AG09319 (cell line): ENCODE measurements at regions not wholly inside any gene's neighbourhood (a gene's known extent, or its start where the extent isn't known, plus 50 kb on each side); places are given as distances from the start of the nearest gene placed in this dataset.
A peak's percentile ranks its signal among the peaks of the same experiment; 100 is the strongest.

Experiments used
- DNase-seq: peaks from one replicate; pipeline ENCODE4 v3.0.0-alpha.2; 2010; ENCODE audit warnings: low read depth; ENCODE audit errors: extremely low read depth
- CTCF ChIP-seq: IDR thresholded peaks from 2 replicates; pipeline ENCODE4 v1.5.1; 2011; ENCODE audit warnings: low read depth, mild to moderate bottlenecking, inconsistent platforms, low read length, moderate library complexity

- no peak for DNase-seq
- TF ChIP-seq CTCF, result no peak
Measured at GRCh38 chr16:31710134-31710533, 163.5 kb upstream of the ZNF267 start.

DNA sequence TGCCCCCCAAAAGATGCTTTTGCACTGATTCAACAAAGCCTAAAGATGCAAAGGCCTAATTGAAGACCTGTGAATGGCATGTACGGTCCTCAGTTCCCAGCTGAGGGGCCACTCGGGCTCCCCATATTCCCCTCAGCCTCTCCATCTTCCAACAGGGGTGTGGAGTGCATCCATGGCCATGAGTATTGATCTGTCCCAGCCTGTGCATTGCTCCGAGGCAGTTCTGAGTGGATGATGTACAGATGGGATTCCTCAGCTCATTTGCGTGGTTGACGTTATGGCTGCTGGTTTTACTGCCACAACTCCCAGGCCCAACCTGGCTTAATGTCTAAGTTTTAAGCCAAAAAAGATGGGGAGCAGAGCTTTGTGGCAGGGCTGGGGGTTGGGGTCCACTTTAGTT lies 162.7 kb upstream of the ZNF267 start:
- TF ChIP-seq CTCF, result no peak

DNA sequence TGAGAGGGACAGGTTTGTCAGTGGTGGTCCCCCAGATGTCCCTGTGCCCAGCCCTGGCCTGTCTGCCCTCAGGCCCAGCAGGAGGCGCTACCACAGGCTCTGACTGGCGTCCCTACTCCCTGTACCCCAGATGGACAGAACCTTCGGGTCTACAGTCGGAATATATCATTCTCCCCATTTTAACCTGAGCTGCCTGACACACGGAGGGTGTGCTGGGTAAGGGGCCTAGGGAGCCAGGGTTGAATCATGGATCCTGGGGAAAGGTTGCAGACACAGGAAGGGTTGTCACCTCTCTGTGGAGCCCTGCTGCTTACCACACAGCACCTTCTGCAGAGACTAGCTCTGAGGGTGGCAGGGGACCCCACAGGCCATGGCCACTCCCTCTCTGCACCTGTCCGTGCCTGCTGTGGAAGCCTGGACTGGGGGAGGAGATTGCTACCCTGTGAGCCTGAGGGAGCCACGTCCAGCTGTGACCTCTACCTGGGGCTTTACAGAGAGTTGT lies 162.2 kb upstream of the ZNF267 start:
- no peak for DNase-seq
- no peak for TF ChIP-seq CTCF

More for the DNA sequence above, 162.7 kb upstream of the ZNF267 start:
- no peak for DNase-seq

GRCh38 chr16:31712064-31712540 lies 161.5 kb upstream of the ZNF267 start:
- no peak for DNase-seq
- no peak for TF ChIP-seq CTCF

GRCh38 chr16:31713071-31713944 lies 160.3 kb upstream of the ZNF267 start:
- TF ChIP-seq CTCF, result no peak
- DNase-seq, result peak; percentile 74

DNA sequence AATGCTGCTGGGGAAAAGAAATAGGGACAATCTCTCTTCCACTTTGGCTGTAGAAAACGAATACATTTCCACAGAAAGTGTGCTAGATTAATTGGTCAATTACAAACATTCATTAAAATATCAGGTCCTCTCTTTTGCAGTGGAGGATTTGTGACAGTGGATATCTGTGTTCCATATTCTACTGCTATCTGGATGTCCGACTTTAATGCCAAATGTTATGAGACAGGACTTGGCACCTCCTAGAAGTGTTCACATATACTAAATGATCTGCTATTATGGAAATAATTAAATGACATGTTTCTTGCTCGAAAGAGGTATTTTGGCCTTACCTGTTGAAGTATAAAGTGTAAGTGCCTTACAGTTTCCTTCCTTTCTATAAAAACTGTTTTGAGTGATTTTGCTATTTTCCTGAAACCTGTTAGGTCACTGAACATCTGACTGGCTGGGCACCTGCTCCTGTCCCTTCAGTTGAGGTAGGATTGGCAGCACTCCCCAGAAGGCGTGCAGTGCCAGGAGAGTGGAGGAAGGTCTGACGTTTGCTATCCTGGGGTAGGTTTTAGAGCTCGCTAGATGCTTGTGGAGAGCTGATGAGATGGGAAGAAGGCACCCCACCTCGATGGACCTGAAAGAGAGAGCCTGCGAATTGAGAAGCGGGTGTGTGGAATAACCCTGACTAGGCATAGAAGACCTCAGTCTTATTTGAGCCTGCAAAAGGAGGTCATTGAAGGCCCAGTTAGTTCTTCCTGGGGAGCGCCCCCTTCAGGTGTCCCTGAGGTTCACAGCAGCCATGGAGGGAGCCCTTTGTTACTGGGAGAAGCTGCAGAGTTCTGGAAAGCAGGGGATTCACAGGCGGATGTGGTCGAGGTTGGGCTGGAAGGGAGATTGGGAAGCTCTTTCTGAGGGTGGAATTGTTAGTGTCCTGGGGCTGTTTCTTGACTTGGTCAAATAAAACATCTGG lies 159.4 kb upstream of the ZNF267 start:
- peak; percentile 21 for TF ChIP-seq CTCF
- DNase-seq, result no peak
